HG03103 (cell line): ENCODE measurements at regions not wholly inside any gene's neighbourhood (a gene's known extent, or its start where the extent isn't known, plus 50 kb on each side); places are given as distances from the start of the nearest gene placed in this dataset.
"Not testable (repeated sequence)": the region's sequence is repeated elsewhere in the genome, so short reads cannot be mapped to it uniquely, and the experiment has no call there.

Experiments used
- ATAC-seq: cut with Tn5 transposase; IDR thresholded peaks from one replicate; pipeline ENCODE4 v1.9.1; 2021; ENCODE audit warnings: low read depth; ENCODE audit not compliant: unreplicated experiment

GRCh38 chr3:31203960-31204795 lies 309.7 kb upstream of the GADL1 start:
- ATAC-seq, result no peak

- not testable (repeated sequence) for ATAC-seq
These were observed 310.3 kb upstream of the GADL1 start for GRCh38 chr3:31204796-31205056.

- ATAC-seq, result no peak
These were observed 315.7 kb upstream of the GADL1 start for GRCh38 chr3:31210068-31210645.

- ATAC-seq, result peak; percentile 76
These were observed 318.7 kb upstream of the STT3B start for GRCh38 chr3:31213869-31214486.

- ATAC-seq, result no peak
These were observed 314.6 kb upstream of the STT3B start for GRCh38 chr3:31218082-31218481.

- peak; percentile 51 for ATAC-seq
These were observed 313.4 kb upstream of the STT3B start for GRCh38 chr3:31219131-31219843.

GRCh38 chr3:31220431-31220830 lies 312.3 kb upstream of the STT3B start:
- ATAC-seq, result no peak

- no peak for ATAC-seq
These were observed 309.4 kb upstream of the STT3B start for GRCh38 chr3:31223278-31223677.

- ATAC-seq, result no peak
These were observed 307.8 kb upstream of the STT3B start for GRCh38 chr3:31224936-31225335.

DNA sequence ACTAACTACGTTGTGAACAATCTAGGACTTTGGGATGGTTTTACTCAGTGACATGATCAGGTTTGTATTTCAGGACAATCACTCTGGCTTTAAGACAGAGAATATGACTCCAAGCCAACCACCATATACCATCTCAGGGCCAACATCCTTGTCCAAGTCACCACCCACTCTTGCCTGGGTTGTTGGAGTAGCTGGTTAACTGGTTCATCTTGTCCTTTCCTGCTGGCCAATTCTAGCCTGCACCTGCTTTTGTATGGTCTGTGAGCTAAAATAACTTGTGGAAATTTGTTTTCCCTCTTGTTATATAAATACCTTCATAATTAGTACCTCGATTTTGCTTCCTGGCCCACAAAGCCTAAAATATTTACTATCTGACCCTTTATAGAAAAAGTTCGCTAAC lies 306.8 kb upstream of the STT3B start:
- no peak for ATAC-seq

- no peak for ATAC-seq
These were observed 306.4 kb upstream of the STT3B start for GRCh38 chr3:31226346-31226745.

DNA sequence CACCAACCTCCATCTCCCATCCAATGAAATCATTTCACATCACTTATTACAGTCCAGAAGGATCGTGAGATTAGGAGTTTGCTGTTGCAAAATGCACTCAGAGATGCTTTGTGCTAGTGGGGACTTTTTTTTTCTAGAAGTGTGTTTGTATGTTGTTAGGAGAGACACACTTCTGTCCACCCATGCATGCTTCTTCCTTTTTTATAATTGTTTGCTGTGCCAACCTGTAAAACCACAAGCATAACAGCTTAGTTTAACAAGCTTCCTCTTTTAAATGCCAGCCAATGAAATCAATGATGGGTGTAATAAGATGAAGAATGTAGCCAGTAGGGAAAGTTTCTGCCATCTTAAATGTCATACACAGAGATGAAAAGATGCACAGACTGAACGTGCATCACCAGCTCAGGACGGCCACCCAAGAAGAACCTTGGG lies 305.6 kb upstream of the STT3B start:
- ATAC-seq, result no peak

DNA sequence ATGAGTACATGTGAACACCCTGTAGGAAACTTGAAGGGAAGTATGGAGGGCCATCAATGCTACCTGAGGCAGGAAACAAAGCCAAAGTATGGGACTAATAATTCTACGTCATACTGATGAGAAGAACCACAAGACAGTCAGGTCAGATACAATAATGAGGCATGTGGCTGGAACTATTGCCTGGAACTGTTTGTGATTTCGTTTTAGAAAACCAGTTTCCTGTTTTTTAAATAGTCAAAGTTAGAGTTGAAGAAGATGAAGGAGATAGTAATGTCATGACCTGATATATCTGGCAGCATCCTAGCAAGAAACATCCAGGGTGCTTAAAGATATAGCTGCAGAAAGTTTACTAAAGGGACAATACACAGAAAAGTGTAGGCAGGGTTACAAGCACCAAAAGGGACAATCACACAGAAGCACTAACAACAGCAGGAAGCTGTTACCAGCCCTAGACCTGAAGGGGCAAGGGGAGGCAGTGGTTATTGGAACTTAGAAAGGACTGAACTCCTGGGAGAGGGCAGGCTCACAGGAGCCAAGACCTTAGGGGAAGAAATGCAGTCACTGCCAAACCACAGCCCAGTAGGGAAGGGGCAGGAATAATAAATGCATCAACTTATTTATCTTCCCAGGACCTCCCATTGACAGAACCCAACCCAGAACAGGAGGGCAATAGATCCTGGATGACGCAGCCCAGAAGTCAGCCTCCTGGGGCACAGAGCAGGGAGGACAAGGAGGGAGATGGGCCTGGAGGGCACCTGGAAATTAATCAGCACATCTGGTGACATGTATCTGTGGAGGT lies 302.1 kb upstream of the STT3B start:
- no peak for ATAC-seq

GRCh38 chr3:31232055-31233025 lies 300.4 kb upstream of the STT3B start:
- ATAC-seq, result peak; percentile 45

- no peak for ATAC-seq
These were observed 298.6 kb upstream of the STT3B start for GRCh38 chr3:31234145-31234544.

DNA sequence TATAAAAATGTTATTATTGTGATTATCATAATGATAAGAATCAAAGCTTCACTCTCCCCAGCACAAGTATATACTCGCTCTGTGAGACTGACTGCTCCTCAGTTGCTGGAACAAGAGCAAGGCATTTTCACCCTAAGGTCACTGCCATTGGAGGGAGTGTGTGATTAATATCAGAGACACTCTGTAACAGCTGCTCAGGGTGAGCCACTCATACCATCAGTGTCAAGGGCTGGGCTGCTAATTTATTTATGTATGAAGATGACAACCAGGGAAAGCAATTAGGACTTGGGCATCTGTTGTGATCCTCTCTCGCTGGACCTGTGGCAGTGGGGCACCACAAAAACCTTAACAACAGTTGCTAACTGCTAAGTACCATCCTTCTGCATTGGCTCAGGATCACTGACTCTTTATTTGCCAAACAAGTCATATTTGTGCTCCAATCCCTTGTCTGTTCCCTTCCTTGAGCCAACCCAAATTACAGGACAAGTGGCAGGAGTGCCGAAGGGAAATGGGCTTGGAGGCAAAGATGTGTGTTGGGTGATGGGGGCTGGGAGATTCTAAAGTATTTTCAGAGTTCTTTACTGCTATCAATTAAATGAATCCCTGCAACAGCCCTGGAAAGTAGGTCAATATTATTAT lies 297.5 kb upstream of the STT3B start:
- no peak for ATAC-seq

- ATAC-seq, result no peak
These were observed 294.8 kb upstream of the STT3B start for GRCh38 chr3:31237887-31238286.

- ATAC-seq, result no peak
These were observed 292.7 kb upstream of the STT3B start for GRCh38 chr3:31240013-31240412.

DNA sequence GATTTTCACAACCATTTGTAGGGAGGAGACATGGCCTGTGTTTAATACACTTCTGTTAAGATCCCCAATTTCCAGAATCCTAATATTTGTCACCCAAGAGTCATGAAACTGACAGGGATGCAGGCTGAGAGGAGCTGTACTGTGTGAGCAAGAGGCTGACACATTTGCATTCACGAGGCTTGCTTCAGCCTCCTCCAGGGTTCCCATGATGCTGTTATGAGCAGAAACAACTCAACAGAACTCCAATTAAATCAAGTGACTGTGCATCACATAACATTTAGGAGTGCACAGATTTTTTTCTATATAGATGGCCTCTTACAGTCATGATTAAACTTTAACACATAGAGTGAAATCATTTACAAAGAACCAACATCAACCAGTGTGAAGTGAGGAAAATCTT lies 292.3 kb upstream of the STT3B start:
- ATAC-seq, result no peak
